VCaP (cell line): ENCODE measurements at regions not wholly inside any gene's neighbourhood (a gene's known extent, or its start where the extent isn't known, plus 50 kb on each side); places are given as distances from the start of the nearest gene placed in this dataset.

Experiments used
- H3K27ac ChIP-seq: fragments of 450-650 bp; 2 replicates; pipeline ENCODE4 v1.5.1; 2017
- CTCF ChIP-seq: fragments of 450-650 bp; conservative IDR thresholded peaks from 2 replicates; pipeline ENCODE4 v1.5.1; 2017; ENCODE audit warnings: mild to moderate bottlenecking, moderate library complexity

DNA sequence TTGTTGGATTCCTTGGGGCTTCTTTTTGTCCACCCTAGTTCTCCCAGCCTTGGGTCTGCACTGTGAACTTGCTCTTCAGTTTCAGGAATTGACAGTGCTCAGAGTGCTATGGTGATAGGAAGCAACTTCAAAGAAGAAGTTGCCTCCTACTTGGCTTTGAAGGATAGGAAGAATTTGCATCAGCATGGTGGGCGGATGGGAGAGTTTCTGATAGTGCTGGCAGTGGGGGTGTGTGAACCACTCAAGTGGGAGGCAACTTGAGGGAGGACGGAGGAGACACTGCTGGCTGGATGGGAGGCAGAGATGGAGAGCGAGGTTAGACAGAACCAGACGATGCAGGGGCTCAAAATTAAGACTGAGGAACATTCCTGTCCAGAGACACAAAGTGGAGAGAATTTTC, 164.4 kb upstream of the SKOR2 start:
- H3K27ac ChIP-seq: no peak overlapping the region
- no peak for TF ChIP-seq CTCF

DNA sequence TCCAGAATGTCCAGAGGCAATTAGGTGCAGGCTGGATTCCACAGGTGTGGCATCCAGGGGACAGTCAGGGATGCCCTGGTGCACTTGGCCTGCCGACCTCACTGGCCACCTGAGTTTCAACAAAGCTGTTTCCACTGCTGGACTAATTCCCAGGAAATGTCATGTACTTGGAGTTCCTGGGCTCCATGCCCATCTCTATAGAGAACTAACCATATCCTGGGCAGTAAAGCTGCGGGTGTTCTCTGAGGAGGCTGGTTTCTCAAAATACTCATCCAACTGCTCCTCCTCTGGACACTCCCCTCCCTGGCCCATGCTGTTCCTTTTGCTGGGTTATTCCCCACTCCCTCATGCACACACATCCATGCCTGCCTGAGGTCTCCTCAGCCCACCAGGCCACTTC, 161.9 kb upstream of the SKOR2 start:
- H3K27ac ChIP-seq: peak overlapping the region; percentile 50
- no peak for TF ChIP-seq CTCF

DNA sequence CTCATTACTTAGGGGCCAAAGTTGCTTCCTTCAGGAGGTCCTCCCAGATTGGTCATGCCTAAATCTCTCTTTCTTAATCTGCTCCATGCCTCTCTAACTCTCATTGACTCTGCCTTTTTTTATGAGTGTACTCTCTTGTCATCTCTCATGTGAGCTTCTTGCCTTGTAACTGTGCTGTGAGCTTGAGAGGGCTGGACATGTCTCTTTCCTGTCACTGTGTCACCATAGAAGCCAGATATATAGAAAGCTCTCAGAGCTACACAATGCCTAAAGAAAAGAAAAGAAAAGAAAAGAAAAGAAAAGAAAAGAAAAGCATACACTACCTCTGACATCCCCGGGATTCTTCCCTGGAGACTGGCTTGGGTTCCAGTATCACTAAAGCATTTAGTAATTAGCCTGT, 161.5 kb upstream of the SKOR2 start:
- peak overlapping the region; percentile 50 for H3K27ac ChIP-seq
- no peak for TF ChIP-seq CTCF

- TF ChIP-seq CTCF: no peak
- no peak overlapping the region for H3K27ac ChIP-seq
Observed at GRCh38 chr18:47411159-47411558, 159.7 kb upstream of the SKOR2 start.

DNA sequence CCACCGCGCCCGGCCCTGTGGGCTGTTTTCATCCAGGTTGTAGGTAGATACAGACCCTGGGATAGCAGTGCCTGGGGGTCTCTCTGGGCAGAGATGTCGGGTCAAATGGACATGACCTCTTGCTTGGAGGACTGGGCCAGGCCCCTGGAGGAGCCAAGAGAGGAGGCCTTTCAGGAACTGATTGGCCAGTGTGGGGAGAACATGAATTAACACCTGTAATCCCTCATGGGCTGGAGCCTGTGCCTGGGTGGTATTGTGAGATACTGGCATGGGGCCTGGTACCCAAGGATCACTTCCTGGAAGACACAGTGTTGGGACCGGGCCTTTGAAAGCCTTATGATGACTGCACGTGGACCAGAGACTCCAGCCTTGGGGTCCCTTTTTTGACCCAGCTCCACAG, 158.7 kb upstream of the SKOR2 start:
- H3K27ac ChIP-seq: no peak overlapping the region
- no peak for TF ChIP-seq CTCF

- TF ChIP-seq CTCF: no peak
- no peak overlapping the region for H3K27ac ChIP-seq
Observed at GRCh38 chr18:47409519-47409918, 158.1 kb upstream of the SKOR2 start.

GRCh38 chr18:47407736-47408135, 156.3 kb upstream of the SKOR2 start:
- TF ChIP-seq CTCF: no peak
- H3K27ac ChIP-seq: no peak overlapping the region

DNA sequence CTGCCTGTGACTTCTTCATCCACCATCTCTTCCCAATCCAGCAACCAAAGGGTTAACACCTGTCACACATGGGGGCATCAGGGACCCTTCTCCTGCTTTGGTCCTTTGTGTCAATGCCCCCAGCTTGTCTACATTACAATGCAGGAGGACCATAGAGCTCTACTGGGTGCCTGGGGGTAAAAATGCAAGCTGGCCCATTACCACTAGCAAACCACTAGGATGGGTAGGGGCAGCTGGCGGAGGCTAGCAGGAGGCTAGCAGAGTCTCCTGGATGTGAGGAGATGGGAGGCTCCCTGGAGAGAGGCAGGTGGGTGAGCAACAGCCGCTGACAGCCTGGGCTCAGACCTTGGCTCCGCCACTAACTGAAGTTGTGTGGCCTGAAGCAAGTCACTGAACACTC, 153.4 kb upstream of the SKOR2 start:
- no peak overlapping the region for H3K27ac ChIP-seq
- TF ChIP-seq CTCF: no peak
